ENCODE measurements at regions not wholly inside any gene's neighbourhood (a gene's known extent, or its start where the extent isn't known, plus 50 kb on each side); places are given as distances from the start of the nearest gene placed in this dataset.
A peak's percentile ranks its signal among the peaks of the same experiment; 100 is the strongest.

GRCh38 chr17:74146196-74146595 lies 57.3 kb upstream of the RPL38 start:
- no peak for DNase-seq

DNA sequence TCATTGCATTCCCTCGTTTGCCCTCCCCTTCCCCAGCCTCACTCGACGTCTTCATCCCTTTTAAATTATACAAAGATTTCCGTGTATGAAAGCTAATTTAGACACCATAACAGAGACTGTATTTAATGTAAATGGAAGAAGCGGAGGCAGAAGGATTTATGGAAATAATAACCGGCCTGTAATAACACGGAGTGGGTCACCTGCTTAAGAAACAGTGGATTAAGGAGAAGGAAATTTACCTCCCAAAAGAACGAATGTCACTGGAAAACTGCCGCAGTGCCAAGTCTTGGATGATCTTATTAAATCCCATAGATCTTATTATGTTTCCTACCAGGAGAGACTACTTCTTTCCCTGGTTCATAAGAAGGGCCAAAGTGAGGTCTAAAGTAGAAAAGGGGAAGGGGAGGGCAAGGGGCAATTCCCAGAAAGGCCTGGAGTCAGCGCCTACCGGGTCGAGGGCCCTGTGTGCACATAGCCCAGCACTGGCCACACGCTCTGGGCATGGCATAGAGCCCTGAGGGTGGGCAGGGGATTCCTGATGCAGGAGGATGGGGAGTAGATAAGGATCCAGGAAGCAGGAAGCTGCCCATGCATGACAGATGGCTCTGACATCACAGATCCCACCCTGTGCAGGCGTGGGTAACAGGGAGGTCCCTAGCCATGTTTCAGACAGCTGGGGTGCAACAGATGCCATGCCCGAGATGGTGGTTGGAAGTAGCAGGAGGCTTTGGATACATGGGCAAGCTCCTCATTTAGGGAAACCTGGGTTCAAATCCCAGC lies 56.2 kb upstream of the RPL38 start:
- peak; percentile 39 for DNase-seq

DNA sequence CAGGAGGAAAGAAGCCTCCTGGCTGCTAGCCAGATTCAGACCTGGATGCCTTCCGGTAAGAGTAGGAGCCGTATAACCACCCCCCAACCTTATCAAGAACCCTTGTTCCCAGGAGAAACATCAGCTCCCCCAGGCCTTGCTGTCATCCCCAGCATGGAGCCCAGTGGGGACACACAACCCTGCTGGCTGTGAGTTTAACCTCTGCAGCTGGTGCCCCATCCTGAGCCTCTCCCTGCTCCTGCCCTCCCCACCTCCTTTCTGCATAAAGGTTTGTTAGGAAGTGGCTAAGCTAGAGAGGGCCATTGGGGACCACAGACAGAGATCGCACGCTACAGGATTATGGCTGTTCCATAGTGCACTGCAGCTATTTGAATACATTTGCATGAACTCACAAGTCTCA lies 55.5 kb upstream of the RPL38 start:
- DNase-seq, result no peak

GRCh38 chr17:74148446-74148845 lies 55.0 kb upstream of the RPL38 start:
- DNase-seq, result no peak

DNA sequence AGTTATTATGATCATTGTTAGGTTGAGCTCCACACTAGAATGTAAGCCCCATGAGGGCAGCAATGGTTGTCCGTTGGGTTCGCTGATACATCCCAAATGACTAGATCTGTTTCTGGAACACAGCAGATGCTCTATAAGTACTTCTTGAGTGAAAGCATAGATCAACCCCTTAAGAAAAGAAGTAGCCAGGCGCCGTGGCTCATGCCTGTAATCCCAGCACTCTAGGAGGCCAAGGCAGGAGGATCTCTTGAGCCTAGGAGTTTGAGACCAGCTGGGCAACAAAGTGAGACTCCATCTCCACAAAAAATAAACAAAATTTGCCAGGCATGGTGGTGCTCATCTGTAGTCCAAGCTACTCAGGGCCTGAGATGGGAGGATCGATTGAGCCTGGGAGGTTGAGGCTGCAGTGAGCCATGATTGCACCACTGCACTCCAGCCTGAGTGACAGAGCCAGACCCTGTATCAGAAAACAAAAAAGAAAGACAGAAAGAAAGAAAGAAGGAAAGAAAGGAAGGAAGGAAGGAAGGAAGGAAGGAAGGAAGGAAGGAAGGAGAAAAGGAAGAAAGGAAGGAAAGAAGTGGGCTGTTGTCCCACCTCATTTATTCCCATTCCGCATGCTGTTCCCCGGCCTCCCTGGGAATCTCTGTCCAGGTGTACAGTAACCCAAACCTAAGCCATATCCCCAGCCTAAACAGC lies 54.4 kb upstream of the RPL38 start:
- DNase-seq, result no peak

DNA sequence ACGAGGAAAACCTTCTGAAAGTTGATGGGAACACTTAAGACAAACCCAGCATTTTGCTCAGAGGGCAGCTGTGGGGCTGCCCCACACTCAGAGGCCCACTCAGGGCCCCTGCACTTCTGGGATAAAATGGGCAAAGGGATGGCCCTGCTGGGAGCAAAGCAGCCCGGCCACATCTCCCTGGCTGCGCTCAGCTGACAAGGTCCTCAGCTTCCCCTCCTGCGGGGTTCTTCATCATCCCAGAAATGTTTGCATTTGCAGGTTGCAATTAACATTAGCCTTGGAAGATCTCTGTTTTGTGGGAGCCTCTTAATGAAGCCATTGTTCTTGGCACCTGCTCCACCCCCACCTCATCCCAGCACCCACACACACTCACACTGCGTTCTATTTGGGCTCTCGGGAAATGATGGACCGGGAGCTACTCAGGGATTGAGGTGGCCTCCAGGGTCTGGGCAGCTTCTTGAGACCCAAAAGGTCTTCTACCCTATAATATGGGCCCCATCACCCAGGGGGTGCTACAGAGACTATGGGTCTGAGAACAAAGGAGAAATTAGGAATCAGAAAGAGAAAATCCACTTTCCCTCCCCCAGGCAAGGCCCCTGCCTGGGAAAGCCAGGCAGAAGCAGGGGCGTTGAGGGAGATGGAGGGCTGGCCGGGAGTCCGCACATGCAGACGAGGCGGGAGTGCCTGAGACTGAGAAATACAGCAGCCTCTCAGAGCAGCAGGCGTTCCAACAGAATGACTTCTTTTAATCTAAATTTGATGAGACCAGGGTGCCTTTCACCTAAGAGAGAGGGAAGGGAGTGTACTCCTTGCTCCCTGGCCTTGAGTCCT lies 53.7 kb upstream of the RPL38 start:
- DNase-seq, result no peak

GRCh38 chr17:74150428-74151025 lies 53.0 kb upstream of the RPL38 start:
- DNase-seq, result no peak

- no peak for DNase-seq
These were observed 51.7 kb upstream of the RPL38 start for GRCh38 chr17:74151551-74152315.

- peak; percentile 74 for DNase-seq
These were observed 50.7 kb upstream of the RPL38 start for GRCh38 chr17:74152591-74153455.

DNA sequence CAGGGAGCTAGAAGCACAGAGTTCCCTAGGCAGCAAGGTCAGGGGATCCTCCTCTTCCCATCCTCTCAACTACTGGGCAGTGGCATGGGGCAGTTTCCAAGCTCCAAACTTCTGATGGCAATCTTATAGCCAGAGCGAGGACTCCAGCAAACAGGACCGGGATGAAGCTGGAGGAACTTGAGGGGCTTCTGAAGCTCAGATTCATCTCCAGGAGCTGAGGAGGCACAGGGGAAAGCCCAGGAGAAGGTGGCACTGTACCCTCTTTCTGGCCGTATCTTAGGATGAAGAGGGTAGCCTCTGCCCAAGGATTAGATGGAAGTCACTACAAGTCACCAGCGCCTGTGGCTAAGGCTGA lies 50.0 kb upstream of the RPL38 start:
- DNase-seq, result no peak

Data from tongue (tissue), 1 donor.